ENCODE measurements at regions not wholly inside any gene's neighbourhood (a gene's known extent, or its start where the extent isn't known, plus 50 kb on each side); places are given as distances from the start of the nearest gene placed in this dataset.
"Not testable (repeated sequence)": the region's sequence is repeated elsewhere in the genome, so short reads cannot be mapped to it uniquely, and the experiment has no call there.

DNA sequence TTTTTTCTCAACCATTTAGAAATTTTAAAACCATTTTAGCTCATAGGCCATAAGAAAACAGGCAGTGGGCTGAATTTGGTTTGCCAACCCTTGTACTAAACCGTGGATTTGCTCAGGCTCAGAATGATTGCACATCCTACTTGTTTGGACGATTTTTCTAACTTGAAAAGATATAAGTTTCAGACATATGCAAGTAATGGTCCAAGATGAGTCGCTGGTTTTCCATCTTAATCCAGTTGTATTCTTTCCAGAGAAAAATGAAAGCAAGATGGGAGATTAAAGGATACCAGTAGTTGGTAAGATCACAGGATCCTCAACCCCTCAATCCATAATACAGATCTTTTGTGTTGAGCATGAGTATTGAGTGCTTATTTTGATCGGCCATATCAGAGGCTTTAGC is 250.9 kb downstream of the TINAG start:
- TF ChIP-seq, protein P1, sequence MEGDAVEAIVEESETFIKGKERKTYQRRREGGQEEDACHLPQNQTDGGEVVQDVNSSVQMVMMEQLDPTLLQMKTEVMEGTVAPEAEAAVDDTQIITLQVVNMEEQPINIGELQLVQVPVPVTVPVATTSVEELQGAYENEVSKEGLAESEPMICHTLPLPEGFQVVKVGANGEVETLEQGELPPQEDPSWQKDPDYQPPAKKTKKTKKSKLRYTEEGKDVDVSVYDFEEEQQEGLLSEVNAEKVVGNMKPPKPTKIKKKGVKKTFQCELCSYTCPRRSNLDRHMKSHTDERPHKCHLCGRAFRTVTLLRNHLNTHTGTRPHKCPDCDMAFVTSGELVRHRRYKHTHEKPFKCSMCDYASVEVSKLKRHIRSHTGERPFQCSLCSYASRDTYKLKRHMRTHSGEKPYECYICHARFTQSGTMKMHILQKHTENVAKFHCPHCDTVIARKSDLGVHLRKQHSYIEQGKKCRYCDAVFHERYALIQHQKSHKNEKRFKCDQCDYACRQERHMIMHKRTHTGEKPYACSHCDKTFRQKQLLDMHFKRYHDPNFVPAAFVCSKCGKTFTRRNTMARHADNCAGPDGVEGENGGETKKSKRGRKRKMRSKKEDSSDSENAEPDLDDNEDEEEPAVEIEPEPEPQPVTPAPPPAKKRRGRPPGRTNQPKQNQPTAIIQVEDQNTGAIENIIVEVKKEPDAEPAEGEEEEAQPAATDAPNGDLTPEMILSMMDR (IDR thresholded peaks at IDR 0.05; ENCODE audit: low read depth, low read length, missing control alignments) = no peak
- Histone ChIP-seq H3K27me3 (replicated peaks) (no peaks in the 10 kb centered on the region), H3K27ac (no peak overlapping the region), H3K36me3 (replicated peaks) (no peaks in the 10 kb centered on the region), H3K4me3 (ENCODE audit: low read depth, low read length) (no peak overlapping the region)
- no peak for DNase-seq
- in situ Hi-C loops (cut with HindIII; ENCODE audit: low pct_ligation_motif_present, low sequenced_read_pairs) = no loop called here

DNA sequence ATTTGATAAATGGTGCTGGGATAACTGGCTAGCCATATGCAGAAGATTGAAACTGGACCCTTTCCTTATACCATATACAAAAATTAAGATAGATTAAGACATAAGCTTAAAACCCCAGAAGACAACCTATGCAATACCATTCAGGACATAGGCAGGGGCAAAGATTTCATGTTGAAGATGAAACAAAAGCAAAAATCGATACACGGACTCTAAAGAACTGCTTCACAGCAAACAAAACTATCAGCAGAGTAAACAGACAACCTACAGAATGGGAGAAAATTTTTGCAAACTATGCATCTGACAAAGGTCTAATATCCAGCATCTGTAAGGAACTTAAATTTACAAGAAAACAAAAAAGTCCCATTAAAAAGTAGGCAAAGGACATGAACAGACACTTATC is 255.9 kb downstream of the TINAG start:
- H3K4me3 ChIP-seq (ENCODE audit: low read depth, low read length); H3K27me3 ChIP-seq (replicated peaks); DNase-seq; in situ Hi-C loops (cut with HindIII; ENCODE audit: low pct_ligation_motif_present, low sequenced_read_pairs); H3K27ac ChIP-seq; H3K36me3 ChIP-seq (replicated peaks): not testable (repeated sequence)

DNA sequence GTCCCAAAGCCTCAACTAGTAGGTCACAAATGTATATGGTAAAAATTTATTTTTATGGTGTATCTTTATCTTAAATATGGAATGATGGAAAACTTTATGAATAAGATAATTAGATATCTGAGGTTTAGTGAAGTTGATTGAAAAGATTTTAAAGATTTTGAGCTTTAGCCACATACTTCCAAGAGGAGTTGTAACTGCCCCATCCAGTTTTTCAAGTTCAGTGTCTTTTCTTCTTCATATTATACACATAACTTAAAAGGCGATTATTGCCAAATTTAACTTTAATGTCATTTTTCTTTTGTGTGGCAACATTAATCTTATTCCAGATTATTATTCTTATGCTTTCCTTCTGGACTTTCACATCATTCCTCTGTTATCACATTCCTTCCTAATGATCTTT is 266.4 kb downstream of the TINAG start:
- TF ChIP-seq, protein P1 (IDR thresholded peaks at IDR 0.05; ENCODE audit: low read depth, low read length, missing control alignments) = no peak
- Histone ChIP-seq H3K36me3 (replicated peaks) (no peaks in the 10 kb centered on the region), H3K4me3 (ENCODE audit: low read depth, low read length) (no peak overlapping the region), H3K27ac (no peak overlapping the region), H3K27me3 (replicated peaks) (no peaks in the 10 kb centered on the region)
- in situ Hi-C loops (cut with HindIII; ENCODE audit: low pct_ligation_motif_present, low sequenced_read_pairs) = no loop called here
- DNase-seq = no peak

DNA sequence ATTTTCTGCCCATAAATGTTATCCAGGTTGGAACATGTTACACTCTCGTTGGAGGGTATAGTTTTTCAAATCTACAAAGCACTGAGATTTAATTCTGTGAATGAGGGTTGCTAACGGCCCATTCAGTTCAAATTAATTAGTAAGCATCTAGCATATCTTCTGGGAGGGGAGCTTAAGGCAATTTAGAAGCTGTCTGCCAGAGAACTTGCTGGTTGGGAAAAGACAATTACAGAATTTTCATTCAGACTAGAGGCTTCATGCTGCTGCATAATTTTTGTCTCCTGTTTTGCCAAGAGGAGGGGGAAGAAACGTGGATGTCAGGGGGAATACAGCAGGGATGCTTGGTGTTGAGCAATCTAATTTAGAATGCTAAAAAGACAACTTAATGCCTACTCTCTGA is 268.3 kb upstream of the FAM83B start:
- no peaks in the 10 kb centered on the region for H3K36me3 ChIP-seq (replicated peaks)
- no peak overlapping the region for H3K4me3 ChIP-seq (ENCODE audit: low read depth, low read length)
- TF ChIP-seq, protein P1 (IDR thresholded peaks at IDR 0.05; ENCODE audit: low read depth, low read length, missing control alignments) = no peak
- no peak overlapping the region for H3K27ac ChIP-seq
- no peak for DNase-seq
- in situ Hi-C loops (cut with HindIII; ENCODE audit: low pct_ligation_motif_present, low sequenced_read_pairs) = no loop called here
- no peaks in the 10 kb centered on the region for H3K27me3 ChIP-seq (replicated peaks)

DNA sequence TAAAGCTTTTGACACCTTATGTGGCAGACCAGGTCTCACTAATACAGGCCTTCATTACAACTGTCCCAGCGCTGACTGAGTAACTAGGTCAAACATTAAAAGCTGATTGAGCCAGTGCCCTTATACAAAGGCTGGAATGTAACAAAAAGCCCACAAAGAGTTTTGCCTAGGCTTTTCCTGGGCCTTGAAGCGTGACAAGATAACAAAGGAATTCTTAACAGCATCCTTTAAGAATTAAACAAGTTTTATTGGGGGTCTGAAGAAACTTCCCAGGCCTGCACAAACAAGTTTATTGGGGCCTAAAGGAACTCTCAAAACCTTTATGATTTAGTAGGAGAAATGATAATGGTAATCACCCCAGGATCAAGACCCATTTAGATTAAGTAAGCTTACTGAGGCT is 267.6 kb upstream of the FAM83B start:
- DNase-seq = no peak
- TF ChIP-seq, protein P1 (IDR thresholded peaks at IDR 0.05; ENCODE audit: low read depth, low read length, missing control alignments) = no peak
- Histone ChIP-seq H3K4me3 (ENCODE audit: low read depth, low read length) (no peak overlapping the region), H3K36me3 (replicated peaks) (no peaks in the 10 kb centered on the region), H3K27me3 (replicated peaks) (no peaks in the 10 kb centered on the region), H3K27ac (no peak overlapping the region)
- in situ Hi-C loops (cut with HindIII; ENCODE audit: low pct_ligation_motif_present, low sequenced_read_pairs) = no loop called here

DNA sequence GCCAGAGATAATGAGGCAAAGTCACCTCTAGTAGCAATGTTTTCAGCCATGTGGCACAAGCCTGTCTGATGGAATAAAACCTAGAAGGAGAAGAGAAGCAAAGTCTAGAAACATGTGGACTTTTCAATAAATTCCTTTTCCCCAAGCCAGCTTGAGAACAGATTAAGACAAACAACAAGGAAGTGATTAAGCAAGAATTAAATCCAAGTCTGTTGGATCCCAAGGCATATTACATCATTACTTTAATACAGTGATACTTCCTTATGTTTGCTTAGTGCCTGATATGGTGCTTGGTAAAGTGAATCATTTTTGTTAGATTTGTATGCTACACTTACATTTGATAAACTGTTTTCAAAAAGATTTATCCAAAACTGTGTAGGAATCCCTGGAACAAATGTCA is 260.3 kb upstream of the FAM83B start:
- no peak for DNase-seq
- in situ Hi-C loops (cut with HindIII; ENCODE audit: low pct_ligation_motif_present, low sequenced_read_pairs) = no loop called here

More for the DNA sequence above, 260.3 kb upstream of the FAM83B start:
- TF ChIP-seq, protein P1 (IDR thresholded peaks at IDR 0.05; ENCODE audit: low read depth, low read length, missing control alignments) = no peak
- H3K27me3 ChIP-seq (replicated peaks) = no peaks in the 10 kb centered on the region
- H3K4me3 ChIP-seq (ENCODE audit: low read depth, low read length) = no peak overlapping the region
- no peaks in the 10 kb centered on the region for H3K36me3 ChIP-seq (replicated peaks)
- H3K27ac ChIP-seq = no peak overlapping the region

Measured in brain microvascular endothelial cell (primary cell).